H9 (cell line): ENCODE measurements at regions not wholly inside any gene's neighbourhood (a gene's known extent, or its start where the extent isn't known, plus 50 kb on each side); places are given as distances from the start of the nearest gene placed in this dataset.

Experiments used
- DNase-seq: peaks from one replicate; pipeline ENCODE4 v3.0.0-alpha.2; 2017
- H2AFZ ChIP-seq: one replicate; pipeline ENCODE4 v1.6.1; 2013; ENCODE audit warnings: mild to moderate bottlenecking, low read length, control low read depth, moderate library complexity
- H2AK5ac ChIP-seq: 2 replicates; pipeline ENCODE4 v1.6.1; 2013; ENCODE audit warnings: low read length, control low read depth, mixed read lengths; ENCODE audit not compliant: insufficient read length
- H2BK120ac ChIP-seq: one replicate; pipeline ENCODE4 v1.6.1; 2013; ENCODE audit warnings: low read depth, mild to moderate bottlenecking, low read length, control low read depth, inconsistent platforms; ENCODE audit not compliant: poor library complexity, severe bottlenecking
- H2BK12ac ChIP-seq: 2 replicates; pipeline ENCODE4 v1.6.1; 2013; ENCODE audit warnings: low read length, control low read depth, mixed read lengths, low read depth; ENCODE audit not compliant: insufficient read length
- H2BK15ac ChIP-seq: 2 replicates; pipeline ENCODE4 v1.6.1; 2013; ENCODE audit warnings: low read depth, low read length, control low read depth
- H2BK20ac ChIP-seq: one replicate; pipeline ENCODE4 v1.6.1; 2013; ENCODE audit warnings: low read depth, mild to moderate bottlenecking, low read length, control low read depth, inconsistent platforms; ENCODE audit not compliant: poor library complexity, severe bottlenecking
- H2BK5ac ChIP-seq: 2 replicates; pipeline ENCODE4 v1.6.1; 2013; ENCODE audit warnings: low read length, control low read depth, mixed read lengths; ENCODE audit not compliant: insufficient read length
- H3K14ac ChIP-seq: 2 replicates; pipeline ENCODE4 v1.6.1; 2013; ENCODE audit warnings: low read length, control low read depth; ENCODE audit not compliant: insufficient read depth
- H3K18ac ChIP-seq: 2 replicates; pipeline ENCODE4 v1.6.1; 2013; ENCODE audit warnings: low read depth, mild to moderate bottlenecking, mixed read lengths, low read length, control low read depth; ENCODE audit not compliant: insufficient read length
- H3K23ac ChIP-seq: 2 replicates; pipeline ENCODE4 v1.6.1; 2013; ENCODE audit warnings: low read length, control low read depth, mixed read lengths, low read depth; ENCODE audit not compliant: insufficient read length
- H3K23me2 ChIP-seq: 2 replicates; pipeline ENCODE4 v1.6.1; 2013; ENCODE audit warnings: low read depth, mild to moderate bottlenecking, mixed read lengths, low read length, control low read depth; ENCODE audit not compliant: insufficient read length, poor library complexity, severe bottlenecking
- H3K27ac ChIP-seq: 2 replicates; pipeline ENCODE4 v1.5.1; 2013; ENCODE audit warnings: low read length, control low read depth, mixed read lengths, low read depth; ENCODE audit not compliant: insufficient read length
- H3K27me3 ChIP-seq: 2 replicates; pipeline ENCODE4 v1.6.1; 2013; ENCODE audit warnings: low read length, control low read depth, inconsistent platforms; ENCODE audit not compliant: insufficient read depth
- H3K4ac ChIP-seq: 2 replicates; pipeline ENCODE4 v1.6.1; 2013; ENCODE audit warnings: low read depth, mild to moderate bottlenecking, control low read depth, inconsistent platforms, low read length, moderate library complexity
- H3K4me1 ChIP-seq: 2 replicates; pipeline ENCODE4 v1.6.1; 2013; ENCODE audit warnings: low read length, control low read depth, inconsistent platforms; ENCODE audit not compliant: insufficient read depth
- H3K4me2 ChIP-seq: 2 replicates; pipeline ENCODE4 v1.6.1; 2013; ENCODE audit warnings: low read length, control low read depth, mixed read lengths; ENCODE audit not compliant: insufficient read length, insufficient read depth
- H3K56ac ChIP-seq: 2 replicates; pipeline ENCODE4 v1.6.1; 2013; ENCODE audit warnings: low read depth, mild to moderate bottlenecking, mixed read lengths, low read length, control low read depth; ENCODE audit not compliant: insufficient read length
- H3K79me1 ChIP-seq: 2 replicates; pipeline ENCODE4 v1.6.1; 2013; ENCODE audit warnings: low read depth, mild to moderate bottlenecking, moderate library complexity, low read length, control low read depth, inconsistent platforms; ENCODE audit not compliant: insufficient read depth, poor library complexity, severe bottlenecking
- H3K79me2 ChIP-seq: 2 replicates; pipeline ENCODE4 v1.6.1; 2013; ENCODE audit warnings: low read length, control low read depth, inconsistent platforms; ENCODE audit not compliant: insufficient read depth
- H3K9ac ChIP-seq: 2 replicates; pipeline ENCODE4 v1.6.1; 2013; ENCODE audit warnings: low read length, control low read depth, mixed read lengths; ENCODE audit not compliant: insufficient read length; ENCODE audit errors: extremely low read depth
- H3K9me3 ChIP-seq: one replicate; pipeline ENCODE4 v1.6.1; 2013; ENCODE audit warnings: low read depth, low read length, inconsistent platforms; ENCODE audit not compliant: control insufficient read depth
- H3T11ph ChIP-seq: one replicate; pipeline ENCODE4 v1.6.1; 2013; ENCODE audit warnings: mild to moderate bottlenecking, low read length, control low read depth, inconsistent platforms
- H4K20me1 ChIP-seq: one replicate; pipeline ENCODE4 v1.6.1; 2013; ENCODE audit not compliant: control insufficient read depth, insufficient read length, insufficient read depth
- H4K5ac ChIP-seq: 2 replicates; pipeline ENCODE4 v1.6.1; 2013; ENCODE audit warnings: low read depth, mild to moderate bottlenecking, mixed read lengths, low read length, control low read depth; ENCODE audit not compliant: insufficient read length
- H4K8ac ChIP-seq: replicated peaks from 2 replicates; pipeline ENCODE4 v1.6.1; 2013; ENCODE audit warnings: low read length, control low read depth, mixed read lengths, low read depth; ENCODE audit not compliant: insufficient read length
- H4K91ac ChIP-seq: 2 replicates; pipeline ENCODE4 v1.6.1; 2013; ENCODE audit warnings: low read depth, mild to moderate bottlenecking, moderate library complexity, mixed read lengths, low read length, control low read depth; ENCODE audit not compliant: insufficient read length
- H3K27ac Mint-ChIP-seq, 3 experiments: 2 replicates in 2 of 3; 3 replicates in 1 of 3; pipeline ENCODE4 v1.8.0; 2020 to 2021; ENCODE audit warnings: mixed read lengths in 3 of 3, mild to moderate bottlenecking in 1 of 3, moderate library complexity in 1 of 3
- H3K27me3 Mint-ChIP-seq: 2 replicates; pipeline ENCODE4 v1.8.0; 2021; ENCODE audit warnings: low read depth, mild to moderate bottlenecking, moderate library complexity, mixed read lengths
- H3K36me3 Mint-ChIP-seq, 3 experiments: 2 replicates in 2 of 3; 3 replicates in 1 of 3; pipeline ENCODE4 v1.8.0; 2020 to 2021; ENCODE audit warnings: low read depth in 3 of 3, mixed read lengths in 3 of 3; ENCODE audit not compliant: insufficient read depth in 1 of 3
- H3K4me1 Mint-ChIP-seq, 2 experiments: 2 replicates each; pipeline ENCODE4 v1.8.0; 2020; ENCODE audit warnings: mixed read lengths in 2 of 2
- H3K4me3 Mint-ChIP-seq, 2 experiments: 2 replicates in 1 of 2; 3 replicates in 1 of 2; pipeline ENCODE4 v1.8.0; 2020 to 2021; ENCODE audit warnings: mild to moderate bottlenecking in 2 of 2, mixed read lengths in 2 of 2, moderate library complexity in 1 of 2
- H3K9me3 Mint-ChIP-seq, 2 experiments: 2 replicates in 1 of 2; 3 replicates in 1 of 2; pipeline ENCODE4 v1.8.0; 2020; ENCODE audit warnings: mild to moderate bottlenecking in 2 of 2, mixed read lengths in 2 of 2, moderate library complexity in 1 of 2
- TF ChIP-seq, protein P1 (sequence below): fragments of 200-600 bp; sonication (generic); conservative IDR thresholded peaks from 3 replicates; pipeline ENCODE4 v1.8.0; 2021; ENCODE audit warnings: antibody characterized with exemption, mild to moderate bottlenecking

DNA sequence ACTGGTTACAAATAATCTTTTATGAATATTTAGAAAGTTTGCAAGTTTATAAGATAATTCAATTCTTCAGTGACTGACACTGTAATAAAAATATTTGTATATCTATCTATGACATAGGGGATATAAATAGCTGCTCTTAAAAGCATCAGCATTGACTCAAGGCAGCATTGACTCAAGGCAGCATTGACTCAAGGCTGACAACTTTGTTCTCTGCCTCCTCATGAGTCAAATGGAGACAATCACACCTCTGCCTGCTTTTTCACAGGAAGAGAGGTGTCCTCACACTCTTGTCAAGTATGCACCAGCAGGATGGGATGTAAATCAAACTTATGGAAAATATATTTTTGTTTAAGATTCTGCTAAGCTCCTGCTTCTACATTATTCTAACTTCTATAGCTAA lies 1173.1 kb downstream of the NSUN3 start:
- DNase-seq, result no peak
- no peaks in the 10 kb centered on the region for H3K36me3 Mint-ChIP-seq
- H2BK5ac ChIP-seq, result no peak overlapping the region
- H3K79me2 ChIP-seq, result no peaks in the 10 kb centered on the region
- H3K56ac ChIP-seq, result no peak overlapping the region
- H3K4ac ChIP-seq, result no peak overlapping the region
- H3K9me3 ChIP-seq, result no peaks in the 10 kb centered on the region
- H3K27me3 ChIP-seq, result no peaks in the 10 kb centered on the region
- H3K4me1 ChIP-seq, result no peaks in the 10 kb centered on the region
- H2BK20ac ChIP-seq, result no peak overlapping the region
- no peak overlapping the region for H3K9ac ChIP-seq
- no peak overlapping the region for H2BK15ac ChIP-seq
- H4K8ac ChIP-seq, result no peak overlapping the region
- no peaks in the 10 kb centered on the region for H3K27me3 Mint-ChIP-seq
- no peaks in the 10 kb centered on the region for H3K4me1 Mint-ChIP-seq
- no peaks in the 10 kb centered on the region for H4K20me1 ChIP-seq
- H2AK5ac ChIP-seq, result no peak overlapping the region
- H3K79me1 ChIP-seq, result no peaks in the 10 kb centered on the region
- no peak overlapping the region for H2BK12ac ChIP-seq
- H3K18ac ChIP-seq, result no peak overlapping the region
- H3K23me2 ChIP-seq, result no peaks in the 10 kb centered on the region
- H3K4me2 ChIP-seq, result no peak overlapping the region
- H2BK120ac ChIP-seq, result no peak overlapping the region
- no peak overlapping the region for H3K4me3 Mint-ChIP-seq
- H3K27ac ChIP-seq, result no peak overlapping the region
- no peak overlapping the region for H4K91ac ChIP-seq
- H3K23ac ChIP-seq, result no peak overlapping the region
- H3K27ac Mint-ChIP-seq, result no peak overlapping the region
- H3K14ac ChIP-seq, result no peak overlapping the region
- TF ChIP-seq, protein P1, sequence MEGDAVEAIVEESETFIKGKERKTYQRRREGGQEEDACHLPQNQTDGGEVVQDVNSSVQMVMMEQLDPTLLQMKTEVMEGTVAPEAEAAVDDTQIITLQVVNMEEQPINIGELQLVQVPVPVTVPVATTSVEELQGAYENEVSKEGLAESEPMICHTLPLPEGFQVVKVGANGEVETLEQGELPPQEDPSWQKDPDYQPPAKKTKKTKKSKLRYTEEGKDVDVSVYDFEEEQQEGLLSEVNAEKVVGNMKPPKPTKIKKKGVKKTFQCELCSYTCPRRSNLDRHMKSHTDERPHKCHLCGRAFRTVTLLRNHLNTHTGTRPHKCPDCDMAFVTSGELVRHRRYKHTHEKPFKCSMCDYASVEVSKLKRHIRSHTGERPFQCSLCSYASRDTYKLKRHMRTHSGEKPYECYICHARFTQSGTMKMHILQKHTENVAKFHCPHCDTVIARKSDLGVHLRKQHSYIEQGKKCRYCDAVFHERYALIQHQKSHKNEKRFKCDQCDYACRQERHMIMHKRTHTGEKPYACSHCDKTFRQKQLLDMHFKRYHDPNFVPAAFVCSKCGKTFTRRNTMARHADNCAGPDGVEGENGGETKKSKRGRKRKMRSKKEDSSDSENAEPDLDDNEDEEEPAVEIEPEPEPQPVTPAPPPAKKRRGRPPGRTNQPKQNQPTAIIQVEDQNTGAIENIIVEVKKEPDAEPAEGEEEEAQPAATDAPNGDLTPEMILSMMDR, result no peak
- H2AFZ ChIP-seq, result no peak overlapping the region
- no peak overlapping the region for H4K5ac ChIP-seq
- H3K9me3 Mint-ChIP-seq, result no peaks in the 10 kb centered on the region
- no peak overlapping the region for H3T11ph ChIP-seq
